Neural progenitor cell (in vitro differentiated cells): ENCODE measurements at regions not wholly inside any gene's neighbourhood (a gene's known extent, or its start where the extent isn't known, plus 50 kb on each side); places are given as distances from the start of the nearest gene placed in this dataset.

Experiments used
- CTCF ChIP-seq: fragments of 200-600 bp; sonication (generic); IDR thresholded peaks from 2 replicates; pipeline ENCODE4 v1.5.1; 2017; ENCODE audit warnings: antibody characterized with exemption, mild to moderate bottlenecking
- EZH2 ChIP-seq: fragments of 200-600 bp; sonication (generic); IDR thresholded peaks from 2 replicates; pipeline ENCODE4 v1.6.1; 2017; ENCODE audit warnings: antibody characterized with exemption, mild to moderate bottlenecking, moderate library complexity

- TF ChIP-seq CTCF (no peak), EZH2 (no peak)
Measured at GRCh38 chr2:145980318-145980717, 1460.4 kb upstream of the ZEB2 start.
